Smooth muscle cell (in vitro differentiated cells): ENCODE measurements at regions not wholly inside any gene's neighbourhood (a gene's known extent, or its start where the extent isn't known, plus 50 kb on each side); places are given as distances from the start of the nearest gene placed in this dataset.

Experiments
- DNase-seq: peaks from one replicate; lab custom pipeline; 2025; ENCODE audit not compliant: unreplicated experiment; lab: John Stamatoyannopoulos, UW
- H2AFZ ChIP-seq: fragments of 200-600 bp; sonication (generic); 2 replicates; pipeline ENCODE4 v1.6.0; 2016; ENCODE audit warnings: antibody characterized with exemption, low read depth, mild to moderate bottlenecking
- H3F3A ChIP-seq: fragments of 200-600 bp; sonication (generic); 2 replicates; pipeline ENCODE4 v1.6.0; 2017; ENCODE audit warnings: antibody characterized with exemption, low read depth
- H3K27ac ChIP-seq: fragments of 200-600 bp; sonication (generic); 2 replicates; pipeline ENCODE4 v1.5.1; 2016; ENCODE audit warnings: low read depth, mild to moderate bottlenecking
- H3K27me3 ChIP-seq: fragments of 200-600 bp; sonication (generic); 2 replicates; pipeline ENCODE4 v1.6.1; 2016; ENCODE audit warnings: low read depth, mild to moderate bottlenecking
- H3K36me3 ChIP-seq: fragments of 200-600 bp; sonication (generic); 2 replicates; pipeline ENCODE4 v1.5.1; 2016; ENCODE audit warnings: low read depth
- H3K4me1 ChIP-seq: fragments of 200-600 bp; sonication (generic); 2 replicates; pipeline ENCODE4 v1.5.1; 2016; ENCODE audit warnings: low read depth
- H3K4me2 ChIP-seq: fragments of 200-600 bp; sonication (generic); 2 replicates; pipeline ENCODE4 v1.6.0; 2016; ENCODE audit warnings: mild to moderate bottlenecking
- H3K4me3 ChIP-seq: fragments of 200-600 bp; sonication (generic); 2 replicates; pipeline ENCODE4 v1.5.1; 2016; ENCODE audit warnings: mild to moderate bottlenecking
- H3K79me2 ChIP-seq: fragments of 200-600 bp; sonication (generic); 2 replicates; pipeline ENCODE4 v1.6.0; 2016; ENCODE audit warnings: low read depth, mild to moderate bottlenecking
- H3K9ac ChIP-seq: fragments of 200-600 bp; sonication (generic); 2 replicates; pipeline ENCODE4 v1.6.0; 2016; ENCODE audit warnings: low read depth
- H3K9me3 ChIP-seq: fragments of 200-600 bp; sonication (generic); replicated peaks from 2 replicates; pipeline ENCODE4 v1.5.1; 2016; ENCODE audit warnings: low read depth
- H4K20me1 ChIP-seq: fragments of 200-600 bp; sonication (generic); 2 replicates; pipeline ENCODE4 v1.6.0; 2016; ENCODE audit warnings: low read depth
- WGBS: methylation state at CpG from one replicate; pipeline ENCODE4 v1.1.7; 2016; ENCODE audit warnings: low lambda C conversion rate; 5-methylcytosine and 5-hydroxymethylcytosine counted together
- TF ChIP-seq, protein P1 (sequence below): fragments of 200-600 bp; sonication (generic); IDR thresholded peaks from 2 replicates; pipeline ENCODE4 v1.5.1; 2017; ENCODE audit warnings: borderline replicate concordance, mild to moderate bottlenecking, antibody characterized with exemption; ENCODE audit not compliant: insufficient read depth, poor library complexity, severe bottlenecking

DNA sequence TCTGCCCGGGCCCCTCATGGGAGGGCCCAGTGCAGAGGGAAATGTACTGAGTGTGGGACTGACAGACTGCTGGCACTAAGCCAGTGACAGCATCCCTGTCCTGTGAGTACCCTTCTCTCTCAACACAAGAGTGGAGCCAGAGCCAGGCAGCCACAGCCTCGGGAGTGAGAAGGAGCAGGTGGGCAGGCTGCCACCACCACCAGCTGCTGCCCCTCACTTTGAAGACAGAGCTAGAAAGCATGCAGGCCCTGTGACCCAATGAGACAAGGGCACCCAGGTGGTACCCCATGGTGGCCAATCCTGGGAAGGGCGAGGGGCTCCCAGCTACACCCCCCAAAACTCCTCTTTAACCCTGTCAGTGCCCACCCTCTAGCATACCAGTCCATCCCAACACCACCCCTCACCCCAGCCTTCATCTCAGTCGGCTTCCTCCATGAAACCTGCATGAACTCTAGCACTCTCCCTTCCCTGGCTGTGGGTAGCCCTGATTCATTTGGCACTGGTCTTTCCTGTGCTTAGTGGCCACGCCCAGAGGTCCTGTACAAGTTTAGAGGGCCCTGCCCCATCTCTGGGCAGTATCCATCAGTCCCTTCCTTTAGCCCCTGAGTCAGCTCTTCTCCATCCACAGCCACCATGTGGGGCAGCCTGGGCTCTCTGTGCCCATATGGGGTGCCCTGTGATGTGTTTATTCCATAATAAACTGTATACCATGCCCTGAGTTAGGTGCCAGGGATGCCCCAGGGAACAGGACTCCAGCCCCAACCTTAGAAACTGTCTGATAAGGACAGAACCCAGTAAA lies 207.0 kb upstream of the ZMIZ1 start:
- TF ChIP-seq, protein P1, sequence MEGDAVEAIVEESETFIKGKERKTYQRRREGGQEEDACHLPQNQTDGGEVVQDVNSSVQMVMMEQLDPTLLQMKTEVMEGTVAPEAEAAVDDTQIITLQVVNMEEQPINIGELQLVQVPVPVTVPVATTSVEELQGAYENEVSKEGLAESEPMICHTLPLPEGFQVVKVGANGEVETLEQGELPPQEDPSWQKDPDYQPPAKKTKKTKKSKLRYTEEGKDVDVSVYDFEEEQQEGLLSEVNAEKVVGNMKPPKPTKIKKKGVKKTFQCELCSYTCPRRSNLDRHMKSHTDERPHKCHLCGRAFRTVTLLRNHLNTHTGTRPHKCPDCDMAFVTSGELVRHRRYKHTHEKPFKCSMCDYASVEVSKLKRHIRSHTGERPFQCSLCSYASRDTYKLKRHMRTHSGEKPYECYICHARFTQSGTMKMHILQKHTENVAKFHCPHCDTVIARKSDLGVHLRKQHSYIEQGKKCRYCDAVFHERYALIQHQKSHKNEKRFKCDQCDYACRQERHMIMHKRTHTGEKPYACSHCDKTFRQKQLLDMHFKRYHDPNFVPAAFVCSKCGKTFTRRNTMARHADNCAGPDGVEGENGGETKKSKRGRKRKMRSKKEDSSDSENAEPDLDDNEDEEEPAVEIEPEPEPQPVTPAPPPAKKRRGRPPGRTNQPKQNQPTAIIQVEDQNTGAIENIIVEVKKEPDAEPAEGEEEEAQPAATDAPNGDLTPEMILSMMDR = no peak
- Histone ChIP-seq H3K4me2 (no peak overlapping the region), H3K79me2 (no peaks in the 10 kb centered on the region), H3K27me3 (no peaks in the 10 kb centered on the region), H3K9me3 (no peaks in the 10 kb centered on the region), H3K4me1 (peaks cover 10% of the 10 kb centered on the region), H4K20me1 (no peaks in the 10 kb centered on the region), H3K27ac (no peak overlapping the region), H3F3A (no peaks in the 10 kb centered on the region), H3K36me3 (no peaks in the 10 kb centered on the region), H3K4me3 (no peak overlapping the region), H2AFZ (no peak overlapping the region), H3K9ac (no peak overlapping the region)
- DNase-seq = no peak
- WGBS = 79% methylated on average over 5 of the region's 5 CpGs

GRCh38 chr10:78862328-78862640 lies 206.5 kb upstream of the ZMIZ1 start:
- TF ChIP-seq, protein P1 = no peak
- H3K36me3 ChIP-seq = no peaks in the 10 kb centered on the region
- H3K27ac ChIP-seq = no peak overlapping the region
- H3K79me2 ChIP-seq = no peaks in the 10 kb centered on the region
- DNase-seq = no peak
- H3K4me2 ChIP-seq = no peak overlapping the region
- no peak overlapping the region for H2AFZ ChIP-seq
- H3K9ac ChIP-seq = no peak overlapping the region
- no peaks in the 10 kb centered on the region for H3K27me3 ChIP-seq
- H4K20me1 ChIP-seq = no peaks in the 10 kb centered on the region
- no peaks in the 10 kb centered on the region for H3K9me3 ChIP-seq
- no peak overlapping the region for H3K4me3 ChIP-seq
- H3K4me1 ChIP-seq = peaks cover 10% of the 10 kb centered on the region
- WGBS = 55% methylated on average over 4 of the region's 4 CpGs
- no peaks in the 10 kb centered on the region for H3F3A ChIP-seq

DNA sequence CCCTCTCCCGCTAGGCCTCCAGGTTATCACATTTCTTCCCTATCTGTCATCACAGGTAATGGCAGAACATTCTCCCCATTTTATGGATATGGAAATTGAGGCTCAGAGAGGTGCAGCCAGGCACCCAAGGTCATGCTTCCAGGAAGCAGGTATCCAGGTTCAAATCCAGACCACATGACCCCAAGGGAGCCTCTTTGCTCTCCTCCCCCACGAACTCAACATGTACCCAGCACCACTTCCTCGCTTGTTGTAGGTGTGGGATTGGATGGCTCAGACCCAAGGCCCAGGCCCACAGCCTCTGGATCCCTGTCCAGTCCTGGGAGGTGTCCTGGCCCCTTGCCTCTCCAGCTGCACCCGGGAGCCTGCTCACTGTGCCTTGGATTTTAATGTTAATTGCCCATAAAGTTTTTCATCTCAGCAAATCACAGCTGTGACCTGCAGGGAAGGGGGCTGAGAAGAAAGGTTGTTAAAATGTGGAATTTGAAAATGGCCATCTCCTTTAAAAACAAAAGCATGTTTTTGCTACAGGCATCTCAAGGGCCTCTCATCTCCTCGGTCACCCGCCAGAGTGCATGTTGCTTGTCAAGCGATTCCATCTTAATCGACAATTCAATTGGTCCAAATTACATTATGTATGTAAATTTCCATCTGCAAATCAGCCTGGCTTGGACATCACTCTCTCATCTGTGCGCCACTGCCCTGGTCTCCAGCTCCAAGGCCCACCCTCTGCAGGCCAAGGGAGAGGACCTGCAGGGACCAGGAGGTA lies 205.4 kb upstream of the ZMIZ1 start:
- peaks cover 10% of the 10 kb centered on the region for H3K4me1 ChIP-seq
- 95% methylated on average over 9 of the region's 9 CpGs for WGBS

More for the DNA sequence above, 205.4 kb upstream of the ZMIZ1 start:
- H3K9me3 ChIP-seq = no peaks in the 10 kb centered on the region
- no peaks in the 10 kb centered on the region for H4K20me1 ChIP-seq
- no peak for DNase-seq
- TF ChIP-seq, protein P1 = no peak
- no peaks in the 10 kb centered on the region for H3K36me3 ChIP-seq
- no peak overlapping the region for H2AFZ ChIP-seq
- H3K27ac ChIP-seq = no peak overlapping the region
- no peaks in the 10 kb centered on the region for H3K79me2 ChIP-seq
- H3K4me3 ChIP-seq = no peak overlapping the region
- no peak overlapping the region for H3K4me2 ChIP-seq
- H3F3A ChIP-seq = no peaks in the 10 kb centered on the region
- H3K9ac ChIP-seq = no peak overlapping the region
- no peaks in the 10 kb centered on the region for H3K27me3 ChIP-seq
